Activated T-cell treated with anti-CD3 and anti-CD28 coated beads, Interleukin-2, amount 50 U/mL, for 4 hours (primary cell): ENCODE measurements at regions not wholly inside any gene's neighbourhood (a gene's known extent, or its start where the extent isn't known, plus 50 kb on each side); places are given as distances from the start of the nearest gene placed in this dataset.

ENCODE experiments used
- ATAC-seq, 2 donors: fragments of 200-7000 bp; cut with Tn5 transposase; one replicate each; pipeline ENCODE4 v1.10.0; 2021
- DNase-seq: peaks from one replicate; pipeline ENCODE4 v3.0.0-alpha.2; 2020
- H3K27me3 Mint-ChIP-seq: one replicate; pipeline ENCODE4 v1.8.0; 2021; ENCODE audit warnings: low read depth, mixed read lengths
- H3K36me3 Mint-ChIP-seq: one replicate; pipeline ENCODE4 v1.8.0; 2022; ENCODE audit warnings: mixed read lengths; ENCODE audit not compliant: insufficient read depth
- H3K4me1 Mint-ChIP-seq: one replicate; pipeline ENCODE4 v1.8.0; 2021; ENCODE audit warnings: low read depth, mixed read lengths
- H3K4me3 Mint-ChIP-seq: one replicate; pipeline ENCODE4 v1.8.0; 2021; ENCODE audit warnings: mild to moderate bottlenecking, moderate library complexity, mixed read lengths
- H3K9me3 Mint-ChIP-seq: one replicate; pipeline ENCODE4 v1.8.0; 2021; ENCODE audit warnings: mixed read lengths

GRCh38 chr2:2715036-2715818 is 384.2 kb upstream of the MYT1L start:
- H3K9me3 Mint-ChIP-seq = no peaks in the 10 kb centered on the region
- H3K27me3 Mint-ChIP-seq = peaks cover 7% of the 10 kb centered on the region
- H3K4me3 Mint-ChIP-seq = no peak overlapping the region
- H3K4me1 Mint-ChIP-seq = no peaks in the 10 kb centered on the region
- no peaks in the 10 kb centered on the region for H3K36me3 Mint-ChIP-seq
- ATAC-seq (no peak), DNase-seq (no peak)

- DNase-seq (no peak), ATAC-seq (no peak)
- no peaks in the 10 kb centered on the region for H3K4me1 Mint-ChIP-seq
- no peak overlapping the region for H3K4me3 Mint-ChIP-seq
- no peaks in the 10 kb centered on the region for H3K9me3 Mint-ChIP-seq
- no peaks in the 10 kb centered on the region for H3K36me3 Mint-ChIP-seq
- H3K27me3 Mint-ChIP-seq = peaks cover 7% of the 10 kb centered on the region
These were observed 383.3 kb upstream of the MYT1L start for GRCh38 chr2:2714408-2714807.

GRCh38 chr2:2709431-2709770 is 378.3 kb upstream of the MYT1L start:
- DNase-seq (no peak), ATAC-seq (no peak)
- Mint-ChIP-seq H3K36me3 (no peaks in the 10 kb centered on the region), H3K4me3 (no peak overlapping the region), H3K4me1 (no peaks in the 10 kb centered on the region), H3K9me3 (no peaks in the 10 kb centered on the region), H3K27me3 (peaks cover 7% of the 10 kb centered on the region)

- H3K36me3 Mint-ChIP-seq = no peaks in the 10 kb centered on the region
- H3K9me3 Mint-ChIP-seq = no peaks in the 10 kb centered on the region
- ATAC-seq = no peak
- H3K27me3 Mint-ChIP-seq = peaks cover 7% of the 10 kb centered on the region
- H3K4me1 Mint-ChIP-seq = no peaks in the 10 kb centered on the region
- no peak overlapping the region for H3K4me3 Mint-ChIP-seq
- DNase-seq = no peak
These were observed 377.7 kb upstream of the MYT1L start for GRCh38 chr2:2708575-2709430.

- DNase-seq = no peak
- ATAC-seq = no peak
- no peaks in the 10 kb centered on the region for H3K36me3 Mint-ChIP-seq
- H3K27me3 Mint-ChIP-seq = peaks cover 1% of the 10 kb centered on the region
- no peak overlapping the region for H3K4me3 Mint-ChIP-seq
- no peaks in the 10 kb centered on the region for H3K4me1 Mint-ChIP-seq
- no peaks in the 10 kb centered on the region for H3K9me3 Mint-ChIP-seq
These were observed 376.3 kb upstream of the MYT1L start for GRCh38 chr2:2707206-2707991.

GRCh38 chr2:2706306-2706705 is 375.2 kb upstream of the MYT1L start:
- H3K36me3 Mint-ChIP-seq = no peaks in the 10 kb centered on the region
- no peaks in the 10 kb centered on the region for H3K4me1 Mint-ChIP-seq
- no peak for ATAC-seq
- no peaks in the 10 kb centered on the region for H3K27me3 Mint-ChIP-seq
- no peak overlapping the region for H3K4me3 Mint-ChIP-seq
- H3K9me3 Mint-ChIP-seq = no peaks in the 10 kb centered on the region
- DNase-seq = no peak

GRCh38 chr2:2705871-2706270 is 374.8 kb upstream of the MYT1L start:
- ATAC-seq (no peak), DNase-seq (no peak)
- H3K9me3 Mint-ChIP-seq = no peaks in the 10 kb centered on the region
- H3K36me3 Mint-ChIP-seq = no peaks in the 10 kb centered on the region
- H3K4me1 Mint-ChIP-seq = no peaks in the 10 kb centered on the region
- no peaks in the 10 kb centered on the region for H3K27me3 Mint-ChIP-seq
- H3K4me3 Mint-ChIP-seq = no peak overlapping the region

- Mint-ChIP-seq H3K27me3 (no peaks in the 10 kb centered on the region), H3K9me3 (no peaks in the 10 kb centered on the region), H3K4me3 (no peak overlapping the region), H3K36me3 (no peaks in the 10 kb centered on the region), H3K4me1 (no peaks in the 10 kb centered on the region)
- no peak for DNase-seq
- no peak for ATAC-seq
These were observed 373.5 kb upstream of the MYT1L start for GRCh38 chr2:2704428-2705090.

- Mint-ChIP-seq H3K4me1 (no peaks in the 10 kb centered on the region), H3K27me3 (no peaks in the 10 kb centered on the region), H3K36me3 (no peaks in the 10 kb centered on the region), H3K4me3 (no peak overlapping the region), H3K9me3 (no peaks in the 10 kb centered on the region)
- no peak for DNase-seq
- no peak for ATAC-seq
These were observed 372.8 kb upstream of the MYT1L start for GRCh38 chr2:2703762-2704427.

- H3K9me3 Mint-ChIP-seq = no peaks in the 10 kb centered on the region
- DNase-seq (no peak), ATAC-seq (no peak)
- no peaks in the 10 kb centered on the region for H3K4me1 Mint-ChIP-seq
- H3K27me3 Mint-ChIP-seq = no peaks in the 10 kb centered on the region
- H3K4me3 Mint-ChIP-seq = no peak overlapping the region
- H3K36me3 Mint-ChIP-seq = no peaks in the 10 kb centered on the region
These were observed 372.1 kb upstream of the MYT1L start for GRCh38 chr2:2703172-2703571.

- H3K9me3 Mint-ChIP-seq = no peaks in the 10 kb centered on the region
- H3K4me3 Mint-ChIP-seq = no peak overlapping the region
- no peaks in the 10 kb centered on the region for H3K27me3 Mint-ChIP-seq
- no peak for DNase-seq
- ATAC-seq = no peak
- H3K36me3 Mint-ChIP-seq = no peaks in the 10 kb centered on the region
- H3K4me1 Mint-ChIP-seq = no peaks in the 10 kb centered on the region
These were observed 371.3 kb upstream of the MYT1L start for GRCh38 chr2:2702385-2702784.

GRCh38 chr2:2701813-2702212 is 370.7 kb upstream of the MYT1L start:
- Mint-ChIP-seq H3K4me3 (no peak overlapping the region), H3K27me3 (no peaks in the 10 kb centered on the region), H3K4me1 (no peaks in the 10 kb centered on the region), H3K9me3 (no peaks in the 10 kb centered on the region), H3K36me3 (no peaks in the 10 kb centered on the region)
- no peak for ATAC-seq
- DNase-seq = no peak

GRCh38 chr2:2701176-2701781 is 370.2 kb upstream of the MYT1L start:
- DNase-seq (no peak), ATAC-seq (no peak)
- H3K9me3 Mint-ChIP-seq = no peaks in the 10 kb centered on the region
- no peak overlapping the region for H3K4me3 Mint-ChIP-seq
- H3K27me3 Mint-ChIP-seq = no peaks in the 10 kb centered on the region
- H3K4me1 Mint-ChIP-seq = no peaks in the 10 kb centered on the region
- no peaks in the 10 kb centered on the region for H3K36me3 Mint-ChIP-seq
